ENCODE measurements at regions not wholly inside any gene's neighbourhood (a gene's known extent, or its start where the extent isn't known, plus 50 kb on each side); places are given as distances from the start of the nearest gene placed in this dataset.

GRCh38 chr4:110733901-110734300 lies 111.0 kb upstream of the PITX2 start (continued):
- no peak for TF ChIP-seq CBX5 (IDR thresholded peaks at IDR 0.05; ENCODE audit: low read depth, low read length)
- TF ChIP-seq SIN3A (conservative IDR thresholded peaks at IDR 0.05 in 1 of 2, IDR thresholded peaks at IDR 0.05 in 1 of 2; ENCODE audit: low read depth in 1 of 2, low read length in 2 of 2): no peak
